ENCODE measurements at regions not wholly inside any gene's neighbourhood (a gene's known extent, or its start where the extent isn't known, plus 50 kb on each side); places are given as distances from the start of the nearest gene placed in this dataset.

GRCh38 chr4:177177541-177178081 is 132.1 kb upstream of the NEIL3 start:
- TF ChIP-seq REST (IDR thresholded peaks at IDR 0.05; ENCODE audit: insufficient read depth in 1 of 2, low read depth in 2 of 2, low read length in 2 of 2) (no peak), SIN3A (IDR thresholded peaks at IDR 0.05; ENCODE audit: borderline replicate concordance, insufficient read depth, low read length) (no peak), POLR2AphosphoS5 (IDR thresholded peaks at IDR 0.05; ENCODE audit: low read depth, low read length) (no peak), FOXP2 (optimal IDR thresholded peaks at IDR 0.05; ENCODE audit: borderline replicate concordance, extremely low read depth, extremely low read length, insufficient read depth) (no peak), TAF1 (IDR thresholded peaks at IDR 0.05; ENCODE audit: borderline replicate concordance, insufficient read depth, low read length) (no peak)

GRCh38 chr4:177178246-177178645 is 131.4 kb upstream of the NEIL3 start:
- TF ChIP-seq SIN3A (IDR thresholded peaks at IDR 0.05; ENCODE audit: borderline replicate concordance, insufficient read depth, low read length) (no peak), REST (IDR thresholded peaks at IDR 0.05; ENCODE audit: insufficient read depth in 1 of 2, low read depth in 2 of 2, low read length in 2 of 2) (no peak), FOXP2 (optimal IDR thresholded peaks at IDR 0.05; ENCODE audit: borderline replicate concordance, extremely low read depth, extremely low read length, insufficient read depth) (no peak), POLR2AphosphoS5 (IDR thresholded peaks at IDR 0.05; ENCODE audit: low read depth, low read length) (no peak), TAF1 (IDR thresholded peaks at IDR 0.05; ENCODE audit: borderline replicate concordance, insufficient read depth, low read length) (no peak)

- TF ChIP-seq POLR2AphosphoS5 (IDR thresholded peaks at IDR 0.05; ENCODE audit: low read depth, low read length) (no peak), REST (IDR thresholded peaks at IDR 0.05; ENCODE audit: insufficient read depth in 1 of 2, low read depth in 2 of 2, low read length in 2 of 2) (no peak), FOXP2 (optimal IDR thresholded peaks at IDR 0.05; ENCODE audit: borderline replicate concordance, extremely low read depth, extremely low read length, insufficient read depth) (no peak), TAF1 (IDR thresholded peaks at IDR 0.05; ENCODE audit: borderline replicate concordance, insufficient read depth, low read length) (no peak), SIN3A (IDR thresholded peaks at IDR 0.05; ENCODE audit: borderline replicate concordance, insufficient read depth, low read length) (no peak)
Observed at GRCh38 chr4:177182166-177182565, 127.5 kb upstream of the NEIL3 start.

GRCh38 chr4:177182728-177183127 is 126.9 kb upstream of the NEIL3 start:
- TF ChIP-seq TAF1 (IDR thresholded peaks at IDR 0.05; ENCODE audit: borderline replicate concordance, insufficient read depth, low read length) (no peak), SIN3A (IDR thresholded peaks at IDR 0.05; ENCODE audit: borderline replicate concordance, insufficient read depth, low read length) (no peak), REST (IDR thresholded peaks at IDR 0.05; ENCODE audit: insufficient read depth in 1 of 2, low read depth in 2 of 2, low read length in 2 of 2) (no peak), POLR2AphosphoS5 (IDR thresholded peaks at IDR 0.05; ENCODE audit: low read depth, low read length) (no peak), FOXP2 (optimal IDR thresholded peaks at IDR 0.05; ENCODE audit: borderline replicate concordance, extremely low read depth, extremely low read length, insufficient read depth) (no peak)

GRCh38 chr4:177185151-177185550 is 124.5 kb upstream of the NEIL3 start:
- TF ChIP-seq TAF1 (IDR thresholded peaks at IDR 0.05; ENCODE audit: borderline replicate concordance, insufficient read depth, low read length) (no peak), REST (IDR thresholded peaks at IDR 0.05; ENCODE audit: insufficient read depth in 1 of 2, low read depth in 2 of 2, low read length in 2 of 2) (no peak), POLR2AphosphoS5 (IDR thresholded peaks at IDR 0.05; ENCODE audit: low read depth, low read length) (no peak), FOXP2 (optimal IDR thresholded peaks at IDR 0.05; ENCODE audit: borderline replicate concordance, extremely low read depth, extremely low read length, insufficient read depth) (no peak), SIN3A (IDR thresholded peaks at IDR 0.05; ENCODE audit: borderline replicate concordance, insufficient read depth, low read length) (no peak)

Data from PFSK-1 (cell line).